H9 (cell line): ENCODE measurements at regions not wholly inside any gene's neighbourhood (a gene's known extent, or its start where the extent isn't known, plus 50 kb on each side); places are given as distances from the start of the nearest gene placed in this dataset.

Experiments
- DNase-seq: peaks from one replicate; pipeline ENCODE4 v3.0.0-alpha.2; 2017
- H2AFZ ChIP-seq: one replicate; pipeline ENCODE4 v1.6.1; 2013; ENCODE audit warnings: mild to moderate bottlenecking, low read length, control low read depth, moderate library complexity
- H2AK5ac ChIP-seq: 2 replicates; pipeline ENCODE4 v1.6.1; 2013; ENCODE audit warnings: low read length, control low read depth, mixed read lengths; ENCODE audit not compliant: insufficient read length
- H2BK120ac ChIP-seq: one replicate; pipeline ENCODE4 v1.6.1; 2013; ENCODE audit warnings: low read depth, mild to moderate bottlenecking, low read length, control low read depth, inconsistent platforms; ENCODE audit not compliant: poor library complexity, severe bottlenecking
- H2BK12ac ChIP-seq: 2 replicates; pipeline ENCODE4 v1.6.1; 2013; ENCODE audit warnings: low read length, control low read depth, mixed read lengths, low read depth; ENCODE audit not compliant: insufficient read length
- H2BK15ac ChIP-seq: 2 replicates; pipeline ENCODE4 v1.6.1; 2013; ENCODE audit warnings: low read depth, low read length, control low read depth
- H2BK20ac ChIP-seq: one replicate; pipeline ENCODE4 v1.6.1; 2013; ENCODE audit warnings: low read depth, mild to moderate bottlenecking, low read length, control low read depth, inconsistent platforms; ENCODE audit not compliant: poor library complexity, severe bottlenecking
- H2BK5ac ChIP-seq: 2 replicates; pipeline ENCODE4 v1.6.1; 2013; ENCODE audit warnings: low read length, control low read depth, mixed read lengths; ENCODE audit not compliant: insufficient read length
- H3K14ac ChIP-seq: 2 replicates; pipeline ENCODE4 v1.6.1; 2013; ENCODE audit warnings: low read length, control low read depth; ENCODE audit not compliant: insufficient read depth
- H3K18ac ChIP-seq: 2 replicates; pipeline ENCODE4 v1.6.1; 2013; ENCODE audit warnings: low read depth, mild to moderate bottlenecking, mixed read lengths, low read length, control low read depth; ENCODE audit not compliant: insufficient read length
- H3K23ac ChIP-seq: 2 replicates; pipeline ENCODE4 v1.6.1; 2013; ENCODE audit warnings: low read length, control low read depth, mixed read lengths, low read depth; ENCODE audit not compliant: insufficient read length
- H3K23me2 ChIP-seq: 2 replicates; pipeline ENCODE4 v1.6.1; 2013; ENCODE audit warnings: low read depth, mild to moderate bottlenecking, mixed read lengths, low read length, control low read depth; ENCODE audit not compliant: insufficient read length, poor library complexity, severe bottlenecking
- H3K27ac ChIP-seq: 2 replicates; pipeline ENCODE4 v1.5.1; 2013; ENCODE audit warnings: low read length, control low read depth, mixed read lengths, low read depth; ENCODE audit not compliant: insufficient read length
- H3K27me3 ChIP-seq: 2 replicates; pipeline ENCODE4 v1.6.1; 2013; ENCODE audit warnings: low read length, control low read depth, inconsistent platforms; ENCODE audit not compliant: insufficient read depth
- H3K4ac ChIP-seq: 2 replicates; pipeline ENCODE4 v1.6.1; 2013; ENCODE audit warnings: low read depth, mild to moderate bottlenecking, control low read depth, inconsistent platforms, low read length, moderate library complexity
- H3K4me1 ChIP-seq: 2 replicates; pipeline ENCODE4 v1.6.1; 2013; ENCODE audit warnings: low read length, control low read depth, inconsistent platforms; ENCODE audit not compliant: insufficient read depth
- H3K4me2 ChIP-seq: 2 replicates; pipeline ENCODE4 v1.6.1; 2013; ENCODE audit warnings: low read length, control low read depth, mixed read lengths; ENCODE audit not compliant: insufficient read length, insufficient read depth
- H3K56ac ChIP-seq: 2 replicates; pipeline ENCODE4 v1.6.1; 2013; ENCODE audit warnings: low read depth, mild to moderate bottlenecking, mixed read lengths, low read length, control low read depth; ENCODE audit not compliant: insufficient read length
- H3K79me1 ChIP-seq: 2 replicates; pipeline ENCODE4 v1.6.1; 2013; ENCODE audit warnings: low read depth, mild to moderate bottlenecking, moderate library complexity, low read length, control low read depth, inconsistent platforms; ENCODE audit not compliant: insufficient read depth, poor library complexity, severe bottlenecking
- H3K79me2 ChIP-seq: 2 replicates; pipeline ENCODE4 v1.6.1; 2013; ENCODE audit warnings: low read length, control low read depth, inconsistent platforms; ENCODE audit not compliant: insufficient read depth
- H3K9ac ChIP-seq: 2 replicates; pipeline ENCODE4 v1.6.1; 2013; ENCODE audit warnings: low read length, control low read depth, mixed read lengths; ENCODE audit not compliant: insufficient read length; ENCODE audit errors: extremely low read depth
- H3K9me3 ChIP-seq: one replicate; pipeline ENCODE4 v1.6.1; 2013; ENCODE audit warnings: low read depth, low read length, inconsistent platforms; ENCODE audit not compliant: control insufficient read depth
- H3T11ph ChIP-seq: one replicate; pipeline ENCODE4 v1.6.1; 2013; ENCODE audit warnings: mild to moderate bottlenecking, low read length, control low read depth, inconsistent platforms
- H4K20me1 ChIP-seq: one replicate; pipeline ENCODE4 v1.6.1; 2013; ENCODE audit not compliant: control insufficient read depth, insufficient read length, insufficient read depth
- H4K5ac ChIP-seq: 2 replicates; pipeline ENCODE4 v1.6.1; 2013; ENCODE audit warnings: low read depth, mild to moderate bottlenecking, mixed read lengths, low read length, control low read depth; ENCODE audit not compliant: insufficient read length
- H4K8ac ChIP-seq: replicated peaks from 2 replicates; pipeline ENCODE4 v1.6.1; 2013; ENCODE audit warnings: low read length, control low read depth, mixed read lengths, low read depth; ENCODE audit not compliant: insufficient read length
- H4K91ac ChIP-seq: 2 replicates; pipeline ENCODE4 v1.6.1; 2013; ENCODE audit warnings: low read depth, mild to moderate bottlenecking, moderate library complexity, mixed read lengths, low read length, control low read depth; ENCODE audit not compliant: insufficient read length
- H3K27ac Mint-ChIP-seq, 3 experiments: 2 replicates in 2 of 3; 3 replicates in 1 of 3; pipeline ENCODE4 v1.8.0; 2020 to 2021; ENCODE audit warnings: mixed read lengths in 3 of 3, mild to moderate bottlenecking in 1 of 3, moderate library complexity in 1 of 3
- H3K27me3 Mint-ChIP-seq: 2 replicates; pipeline ENCODE4 v1.8.0; 2021; ENCODE audit warnings: low read depth, mild to moderate bottlenecking, moderate library complexity, mixed read lengths
- H3K36me3 Mint-ChIP-seq, 3 experiments: 2 replicates in 2 of 3; 3 replicates in 1 of 3; pipeline ENCODE4 v1.8.0; 2020 to 2021; ENCODE audit warnings: low read depth in 3 of 3, mixed read lengths in 3 of 3; ENCODE audit not compliant: insufficient read depth in 1 of 3
- H3K4me1 Mint-ChIP-seq, 2 experiments: 2 replicates each; pipeline ENCODE4 v1.8.0; 2020; ENCODE audit warnings: mixed read lengths in 2 of 2
- H3K4me3 Mint-ChIP-seq, 2 experiments: 2 replicates in 1 of 2; 3 replicates in 1 of 2; pipeline ENCODE4 v1.8.0; 2020 to 2021; ENCODE audit warnings: mild to moderate bottlenecking in 2 of 2, mixed read lengths in 2 of 2, moderate library complexity in 1 of 2
- H3K9me3 Mint-ChIP-seq, 2 experiments: 2 replicates in 1 of 2; 3 replicates in 1 of 2; pipeline ENCODE4 v1.8.0; 2020; ENCODE audit warnings: mild to moderate bottlenecking in 2 of 2, mixed read lengths in 2 of 2, moderate library complexity in 1 of 2
- CTCF ChIP-seq: fragments of 200-600 bp; sonication (generic); conservative IDR thresholded peaks from 3 replicates; pipeline ENCODE4 v1.8.0; 2021; ENCODE audit warnings: antibody characterized with exemption, mild to moderate bottlenecking
- WGBS: extraction: QIAGEN DNeasy Blood & Tissue Kit; methylation state at CpG from one replicate; pipeline ENCODE4 v1.1.7; 2013; ENCODE audit warnings: missing lambda C conversion rate, low lambda C conversion rate, mixed read lengths; ENCODE audit not compliant: insufficient read length; ENCODE audit errors: extremely low coverage; 5-methylcytosine and 5-hydroxymethylcytosine counted together

- peaks cover 2 to 5% of the 10 kb centered on the region in 2 experiments; a peak in 3 of 4 replicates for H3K4me1 Mint-ChIP-seq
Measured at GRCh38 chr12:19801941-19802340, 362.6 kb downstream of the AEBP2 start.

More at GRCh38 chr12:19801941-19802340, 362.6 kb downstream of the AEBP2 start:
- peaks cover 0 to 4% (median 2%) of the 10 kb centered on the region in 3 experiments; a peak in 3 of 7 replicates for H3K36me3 Mint-ChIP-seq
- H4K8ac ChIP-seq = no peak overlapping the region
- H3K79me1 ChIP-seq = no peaks in the 10 kb centered on the region
- H3K23me2 ChIP-seq = no peaks in the 10 kb centered on the region
- no peak overlapping the region for H3K27ac Mint-ChIP-seq
- no peak for DNase-seq
- no peak overlapping the region for H2BK15ac ChIP-seq
- no peaks in the 10 kb centered on the region for H3K79me2 ChIP-seq
- H3K4ac ChIP-seq = no peak overlapping the region
- H3K27me3 Mint-ChIP-seq = no peaks in the 10 kb centered on the region
- H2AFZ ChIP-seq = no peak overlapping the region
- no peak overlapping the region for H3K14ac ChIP-seq
- no peak overlapping the region for H2BK120ac ChIP-seq
- TF ChIP-seq CTCF = no peak
- no peaks in the 10 kb centered on the region for H3K9me3 ChIP-seq
- H2BK20ac ChIP-seq = no peak overlapping the region
- H2BK5ac ChIP-seq = no peak overlapping the region
- H3K4me1 ChIP-seq = no peaks in the 10 kb centered on the region
- H3T11ph ChIP-seq = no peak overlapping the region
- H3K9me3 Mint-ChIP-seq = peaks cover 0 to 3% of the 10 kb centered on the region in 2 experiments; a peak in 1 of 5 replicates
- H3K18ac ChIP-seq = no peak overlapping the region
- H4K91ac ChIP-seq = no peak overlapping the region
- no peak overlapping the region for H3K4me2 ChIP-seq
- no peak overlapping the region for H3K27ac ChIP-seq
- H3K4me3 Mint-ChIP-seq = no peak overlapping the region
- H3K27me3 ChIP-seq = no peaks in the 10 kb centered on the region
- no peak overlapping the region for H2BK12ac ChIP-seq
- H3K9ac ChIP-seq = no peak overlapping the region
- no CpG with 5 or more reads among the region's 4 CpGs for WGBS
- no peak overlapping the region for H2AK5ac ChIP-seq
- H3K23ac ChIP-seq = no peak overlapping the region
- no peak overlapping the region for H3K56ac ChIP-seq
- H4K20me1 ChIP-seq = no peaks in the 10 kb centered on the region
- H4K5ac ChIP-seq = no peak overlapping the region
